HAP-1 (cell line): ENCODE measurements at regions not wholly inside any gene's neighbourhood (a gene's known extent, or its start where the extent isn't known, plus 50 kb on each side); places are given as distances from the start of the nearest gene placed in this dataset.

Experiments used
- DNase-seq, 2 experiments: peaks; one replicate each; pipeline ENCODE4 v3.0.0-alpha.2; 2016 to 2020; ENCODE audit warnings: low spot score in 2 of 2
- H3K27me3 ChIP-seq: fragments of 250-450 bp; sonication (Bioruptor Pico); 2 replicates; pipeline ENCODE4 v1.5.1; 2020; ENCODE audit warnings: low read depth, mild to moderate bottlenecking, moderate library complexity
- H3K36me3 ChIP-seq: fragments of 250-450 bp; sonication (Bioruptor Pico); replicated peaks from 2 replicates; pipeline ENCODE4 v1.5.1; 2020; ENCODE audit warnings: mild to moderate bottlenecking
- H3K4me1 ChIP-seq: fragments of 250-450 bp; sonication (Bioruptor Pico); 2 replicates; pipeline ENCODE4 v1.5.1; 2020; ENCODE audit warnings: mild to moderate bottlenecking
- H3K4me3 ChIP-seq: fragments of 250-450 bp; sonication (Bioruptor Pico); 2 replicates; pipeline ENCODE4 v1.5.1; 2020; ENCODE audit warnings: mild to moderate bottlenecking, moderate library complexity
- H3K9me3 ChIP-seq: fragments of 250-450 bp; sonication (Bioruptor Pico); 2 replicates; pipeline ENCODE4 v1.5.1; 2020; ENCODE audit warnings: mild to moderate bottlenecking, moderate library complexity
- in situ Hi-C: fragments of 300-500 bp; cut with MboI; formaldehyde crosslinking; loops from 3 replicates; pipeline ENCODE4 v1.14.3; 2020; ENCODE audit warnings: low sequenced_read_pairs, inconsistent platforms, mixed read lengths

DNA sequence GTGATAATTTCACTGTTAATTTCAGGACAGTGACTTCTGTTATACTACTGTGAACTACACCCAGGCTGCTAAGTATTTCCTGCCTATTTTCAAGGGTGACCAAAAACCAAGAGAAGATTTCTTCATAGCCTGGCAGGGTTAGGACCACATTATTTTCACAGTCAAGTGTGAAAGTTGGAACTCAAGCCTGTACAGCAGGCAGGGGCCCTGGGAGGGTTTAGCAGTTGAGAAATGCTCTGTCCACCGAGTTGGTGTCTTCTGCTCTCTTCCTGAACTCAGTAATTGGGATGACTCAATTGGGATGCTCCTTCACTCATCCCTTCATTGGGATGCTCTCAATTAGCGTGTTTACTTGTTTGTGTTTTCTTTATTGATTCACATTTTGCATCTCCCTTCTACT is 347.3 kb upstream of the CDH11 start:
- H3K36me3 ChIP-seq: no peaks in the 10 kb centered on the region
- H3K4me3 ChIP-seq: no peak overlapping the region
- H3K27me3 ChIP-seq: no peaks in the 10 kb centered on the region
- DNase-seq: no peak
- no peaks in the 10 kb centered on the region; the same call in 1 of the 2 replicates for H3K9me3 ChIP-seq
- H3K4me1 ChIP-seq: no peaks in the 10 kb centered on the region
- in situ Hi-C loops: no loop called here

- Histone ChIP-seq H3K27me3 (no peaks in the 10 kb centered on the region), H3K36me3 (no peaks in the 10 kb centered on the region), H3K4me1 (no peaks in the 10 kb centered on the region), H3K4me3 (no peak overlapping the region), H3K9me3 (no peaks in the 10 kb centered on the region; the same call in 1 of the 2 replicates)
- DNase-seq: no peak
- in situ Hi-C loops: no loop called here
These were observed 346.3 kb upstream of the CDH11 start for GRCh38 chr16:65468133-65468532.

- no peak overlapping the region for H3K4me3 ChIP-seq
- DNase-seq: no peak
- H3K36me3 ChIP-seq: no peaks in the 10 kb centered on the region
- no peaks in the 10 kb centered on the region for H3K27me3 ChIP-seq
- H3K9me3 ChIP-seq: no peaks in the 10 kb centered on the region
- in situ Hi-C loops: no loop called here
- no peaks in the 10 kb centered on the region for H3K4me1 ChIP-seq
These were observed 341.9 kb upstream of the CDH11 start for GRCh38 chr16:65463652-65464260.

DNA sequence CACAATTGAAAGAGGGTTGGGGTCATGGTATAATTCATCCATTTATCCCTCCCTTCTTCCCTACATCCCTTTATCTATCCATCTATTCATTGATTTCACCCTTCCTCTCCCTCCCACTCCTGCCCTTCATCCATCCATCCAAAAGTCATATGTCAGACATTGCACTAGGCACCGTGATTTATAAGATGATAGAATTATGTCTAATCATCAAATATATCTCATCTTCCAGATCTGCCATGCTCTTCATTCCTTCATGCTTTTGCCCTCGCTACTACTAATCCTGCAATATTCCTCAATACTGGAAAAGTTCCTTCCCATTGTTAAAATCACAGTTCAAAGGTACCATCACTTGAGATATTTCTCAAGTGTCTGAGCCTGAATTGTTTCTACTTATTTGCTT is 335.2 kb upstream of the CDH11 start:
- H3K27me3 ChIP-seq: no peaks in the 10 kb centered on the region
- in situ Hi-C loops: no loop called here
- H3K36me3 ChIP-seq: no peaks in the 10 kb centered on the region
- H3K9me3 ChIP-seq: no peaks in the 10 kb centered on the region
- H3K4me3 ChIP-seq: no peak overlapping the region
- no peaks in the 10 kb centered on the region for H3K4me1 ChIP-seq
- DNase-seq: no peak

- no peaks in the 10 kb centered on the region for H3K27me3 ChIP-seq
- H3K36me3 ChIP-seq: no peaks in the 10 kb centered on the region
- DNase-seq: no peak
- H3K9me3 ChIP-seq: no peaks in the 10 kb centered on the region
- no peak overlapping the region for H3K4me3 ChIP-seq
- in situ Hi-C loops: no loop called here
- H3K4me1 ChIP-seq: no peaks in the 10 kb centered on the region
These were observed 333.9 kb upstream of the CDH11 start for GRCh38 chr16:65455761-65456160.

GRCh38 chr16:65453646-65454045 is 331.8 kb upstream of the CDH11 start:
- H3K27me3 ChIP-seq: no peaks in the 10 kb centered on the region
- in situ Hi-C loops: no loop called here

DNA sequence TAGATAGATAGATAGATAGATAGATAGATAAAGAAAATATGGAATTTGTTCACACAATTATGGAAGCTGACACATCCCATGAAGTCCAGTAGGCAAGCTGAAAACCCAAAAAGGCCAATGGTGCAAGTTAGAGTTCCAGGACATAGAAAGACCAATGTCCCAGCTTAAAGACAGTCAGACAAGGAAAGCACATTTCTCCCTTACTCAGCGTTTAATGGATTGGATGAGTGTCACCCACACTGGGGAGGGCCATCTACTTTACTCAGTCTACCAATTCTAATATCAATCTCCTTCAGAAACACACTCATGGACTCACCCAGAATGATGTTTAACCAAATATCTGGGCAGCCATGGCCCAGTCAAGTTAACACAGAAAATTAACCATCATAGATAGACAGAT is 327.7 kb upstream of the CDH11 start:
- no peaks in the 10 kb centered on the region for H3K27me3 ChIP-seq
- no peaks in the 10 kb centered on the region for H3K4me1 ChIP-seq
- no peak overlapping the region for H3K4me3 ChIP-seq
- H3K9me3 ChIP-seq: no peaks in the 10 kb centered on the region; the same call in 1 of the 2 replicates
- DNase-seq: no peak
- in situ Hi-C loops: no loop called here
- no peaks in the 10 kb centered on the region for H3K36me3 ChIP-seq

More at GRCh38 chr16:65453646-65454045, 331.8 kb upstream of the CDH11 start:
- H3K9me3 ChIP-seq: no peaks in the 10 kb centered on the region; the same call in 1 of the 2 replicates
- DNase-seq: no peak
- no peaks in the 10 kb centered on the region for H3K4me1 ChIP-seq
- H3K36me3 ChIP-seq: no peaks in the 10 kb centered on the region
- H3K4me3 ChIP-seq: no peak overlapping the region

DNA sequence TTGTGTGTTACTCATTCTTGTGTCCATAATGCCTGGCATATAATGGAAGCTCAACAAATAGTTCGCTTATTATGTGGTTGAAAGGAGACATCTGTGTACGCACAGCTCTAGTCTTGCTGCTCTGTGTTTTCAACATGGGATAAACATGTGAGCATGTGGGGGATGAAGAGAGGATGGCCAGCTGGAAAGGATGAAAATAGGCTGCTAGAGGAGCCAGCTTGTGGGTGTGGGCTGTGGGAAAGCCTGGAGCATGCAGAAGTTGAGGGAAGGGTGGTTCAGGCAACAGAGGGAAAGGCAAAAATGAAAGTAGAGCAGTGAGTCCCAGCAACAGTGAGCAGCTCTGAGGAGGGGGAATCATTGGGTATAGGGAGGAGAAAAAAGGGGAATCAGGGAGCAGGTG is 324.6 kb upstream of the CDH11 start:
- in situ Hi-C loops: no loop called here
- no peak for DNase-seq
- no peaks in the 10 kb centered on the region for H3K36me3 ChIP-seq
- no peak overlapping the region for H3K4me3 ChIP-seq
- H3K9me3 ChIP-seq: no peaks in the 10 kb centered on the region; the same call in 1 of the 2 replicates
- no peaks in the 10 kb centered on the region for H3K4me1 ChIP-seq
- no peaks in the 10 kb centered on the region for H3K27me3 ChIP-seq

- no peak overlapping the region for H3K4me3 ChIP-seq
- H3K27me3 ChIP-seq: no peaks in the 10 kb centered on the region
- in situ Hi-C loops: no loop called here
- H3K9me3 ChIP-seq: no peaks in the 10 kb centered on the region; the same call in 1 of the 2 replicates
- DNase-seq: no peak
- no peaks in the 10 kb centered on the region for H3K36me3 ChIP-seq
- H3K4me1 ChIP-seq: no peaks in the 10 kb centered on the region
These were observed 323.7 kb upstream of the CDH11 start for GRCh38 chr16:65445313-65446260.

- Histone ChIP-seq H3K9me3 (no peaks in the 10 kb centered on the region), H3K27me3 (no peaks in the 10 kb centered on the region), H3K4me1 (no peaks in the 10 kb centered on the region), H3K4me3 (no peak overlapping the region), H3K36me3 (no peaks in the 10 kb centered on the region)
- DNase-seq: no peak
- in situ Hi-C loops: no loop called here
These were observed 319.6 kb upstream of the CDH11 start for GRCh38 chr16:65441501-65441900.

- Histone ChIP-seq H3K4me3 (no peak overlapping the region), H3K36me3 (no peaks in the 10 kb centered on the region), H3K27me3 (no peaks in the 10 kb centered on the region), H3K4me1 (no peaks in the 10 kb centered on the region), H3K9me3 (no peaks in the 10 kb centered on the region; the same call in 1 of the 2 replicates)
- in situ Hi-C loops: no loop called here
- no peak for DNase-seq
These were observed 307.8 kb upstream of the CDH11 start for GRCh38 chr16:65429504-65430181.

DNA sequence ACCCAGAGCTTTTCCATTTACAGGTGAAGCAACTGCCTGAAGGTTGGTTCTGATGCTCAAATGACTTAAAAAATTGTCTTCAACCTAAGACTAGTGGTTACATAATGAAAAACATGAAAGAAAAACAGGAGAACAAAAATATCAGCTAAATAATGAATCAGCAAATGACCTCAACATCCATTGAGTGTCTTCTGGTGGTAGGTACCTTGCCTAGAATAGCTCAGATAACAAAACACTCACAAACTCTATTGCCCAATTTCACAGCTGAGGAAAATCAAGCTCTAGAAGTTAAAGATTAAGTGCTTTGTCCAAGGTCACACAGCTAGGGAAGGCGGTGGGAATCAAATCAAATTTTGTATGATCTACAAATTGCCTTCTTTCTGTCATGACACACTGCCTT is 304.6 kb upstream of the CDH11 start:
- in situ Hi-C loops: no loop called here
- Histone ChIP-seq H3K9me3 (no peaks in the 10 kb centered on the region; the same call in 1 of the 2 replicates), H3K4me1 (no peaks in the 10 kb centered on the region), H3K36me3 (no peaks in the 10 kb centered on the region), H3K4me3 (no peak overlapping the region), H3K27me3 (no peaks in the 10 kb centered on the region)
- no peak for DNase-seq

- no peaks in the 10 kb centered on the region for H3K9me3 ChIP-seq
- H3K36me3 ChIP-seq: no peaks in the 10 kb centered on the region
- no peaks in the 10 kb centered on the region for H3K27me3 ChIP-seq
- no peak overlapping the region for H3K4me3 ChIP-seq
- no peaks in the 10 kb centered on the region for H3K4me1 ChIP-seq
- DNase-seq: no peak
- in situ Hi-C loops: no loop called here
These were observed 301.1 kb upstream of the CDH11 start for GRCh38 chr16:65422934-65423333.

DNA sequence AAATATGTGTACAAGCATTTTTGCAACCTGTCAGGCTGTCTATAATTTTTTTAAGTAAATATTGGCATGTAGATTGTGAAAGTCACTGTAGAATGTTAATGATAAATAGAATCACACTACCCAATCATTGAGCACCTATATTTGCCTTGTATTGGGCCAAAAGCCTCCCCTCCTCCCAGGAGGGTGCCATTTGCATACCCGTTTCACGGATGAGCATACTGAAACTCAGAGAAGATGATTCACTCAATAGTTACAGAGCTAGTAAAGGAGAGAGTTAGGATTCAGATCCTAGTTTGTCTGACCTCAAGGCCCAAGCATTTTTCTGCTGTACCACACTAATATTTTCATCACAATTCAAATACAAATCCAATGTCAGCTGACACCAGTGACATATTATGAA is 299.7 kb upstream of the CDH11 start:
- Histone ChIP-seq H3K4me1 (no peaks in the 10 kb centered on the region), H3K9me3 (no peaks in the 10 kb centered on the region), H3K4me3 (no peak overlapping the region), H3K36me3 (no peaks in the 10 kb centered on the region), H3K27me3 (no peaks in the 10 kb centered on the region)
- in situ Hi-C loops: no loop called here
- DNase-seq: no peak
